Mesenchymal stem cell (in vitro differentiated cells and primary cell): ENCODE measurements at regions not wholly inside any gene's neighbourhood (a gene's known extent, or its start where the extent isn't known, plus 50 kb on each side); places are given as distances from the start of the nearest gene placed in this dataset. TPM values are rescaled to one million over a fixed set of nuclear protein-coding genes. Genes with fewer than 3 reads are reported as not detected.

Experiments used
- small RNA-seq: library from polyadenylated mRNA; stranded (forward); fragments of <200 nt; extraction: miRNeasy Mini kit (QIAGEN cat#:217004); gene quantifications from one replicate; pipeline ENCODE3, GENCODE V24; 2013; ENCODE audit warnings: low read depth

Small RNA genes in the stretch of these regions (small RNA-seq; reads per million reads assigned to genes)
- gene MRPS36P2 = not detected
